ENCODE measurements at regions not wholly inside any gene's neighbourhood (a gene's known extent, or its start where the extent isn't known, plus 50 kb on each side); places are given as distances from the start of the nearest gene placed in this dataset.
"Not testable (repeated sequence)": the region's sequence is repeated elsewhere in the genome, so short reads cannot be mapped to it uniquely, and the experiment has no call there.

DNA sequence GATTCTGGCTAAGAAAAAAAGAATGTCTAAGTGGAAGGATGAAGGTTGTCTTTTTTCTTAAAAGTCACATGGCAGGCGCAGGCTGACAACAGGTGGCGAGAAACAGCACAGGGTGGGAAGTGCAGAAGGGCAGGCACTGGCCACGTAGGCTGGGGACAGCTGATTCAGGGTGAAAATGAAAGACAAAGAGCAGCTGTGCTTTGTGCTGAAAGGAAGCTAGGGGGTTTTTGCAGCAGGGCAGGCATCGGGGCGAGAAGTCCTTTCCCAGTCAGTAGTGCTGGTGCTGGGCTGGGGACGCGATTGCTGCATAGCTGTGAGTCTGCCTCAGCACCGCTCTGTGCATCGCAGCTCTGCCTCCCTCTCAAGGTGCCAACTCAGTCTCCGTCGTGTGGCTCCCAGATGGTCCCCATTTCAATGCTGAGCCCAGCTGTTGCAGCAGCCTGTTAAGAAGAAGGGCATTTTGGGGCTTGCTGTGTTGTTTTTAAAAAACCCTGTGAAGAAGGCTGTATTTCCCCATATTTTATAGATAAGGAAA, 183.1 kb upstream of the CCL2 start:
- DNase-seq (ENCODE audit: low spot score in 2 of 2, unreplicated experiment in 2 of 2): no peak
- H3K4me3 Mint-ChIP-seq: no peak overlapping the region
- no peaks in the 10 kb centered on the region for H3K4me1 Mint-ChIP-seq
- TF ChIP-seq, protein P1, sequence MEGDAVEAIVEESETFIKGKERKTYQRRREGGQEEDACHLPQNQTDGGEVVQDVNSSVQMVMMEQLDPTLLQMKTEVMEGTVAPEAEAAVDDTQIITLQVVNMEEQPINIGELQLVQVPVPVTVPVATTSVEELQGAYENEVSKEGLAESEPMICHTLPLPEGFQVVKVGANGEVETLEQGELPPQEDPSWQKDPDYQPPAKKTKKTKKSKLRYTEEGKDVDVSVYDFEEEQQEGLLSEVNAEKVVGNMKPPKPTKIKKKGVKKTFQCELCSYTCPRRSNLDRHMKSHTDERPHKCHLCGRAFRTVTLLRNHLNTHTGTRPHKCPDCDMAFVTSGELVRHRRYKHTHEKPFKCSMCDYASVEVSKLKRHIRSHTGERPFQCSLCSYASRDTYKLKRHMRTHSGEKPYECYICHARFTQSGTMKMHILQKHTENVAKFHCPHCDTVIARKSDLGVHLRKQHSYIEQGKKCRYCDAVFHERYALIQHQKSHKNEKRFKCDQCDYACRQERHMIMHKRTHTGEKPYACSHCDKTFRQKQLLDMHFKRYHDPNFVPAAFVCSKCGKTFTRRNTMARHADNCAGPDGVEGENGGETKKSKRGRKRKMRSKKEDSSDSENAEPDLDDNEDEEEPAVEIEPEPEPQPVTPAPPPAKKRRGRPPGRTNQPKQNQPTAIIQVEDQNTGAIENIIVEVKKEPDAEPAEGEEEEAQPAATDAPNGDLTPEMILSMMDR (IDR thresholded peaks at IDR 0.05; ENCODE audit: unreplicated experiment): no peak
- H3K36me3 Mint-ChIP-seq: no peaks in the 10 kb centered on the region
- H3K27ac Mint-ChIP-seq: no peak overlapping the region
- no peaks in the 10 kb centered on the region for H3K9me3 Mint-ChIP-seq
- H3K27me3 Mint-ChIP-seq (ENCODE audit: low read depth): peaks cover 7% of the 10 kb centered on the region

DNA sequence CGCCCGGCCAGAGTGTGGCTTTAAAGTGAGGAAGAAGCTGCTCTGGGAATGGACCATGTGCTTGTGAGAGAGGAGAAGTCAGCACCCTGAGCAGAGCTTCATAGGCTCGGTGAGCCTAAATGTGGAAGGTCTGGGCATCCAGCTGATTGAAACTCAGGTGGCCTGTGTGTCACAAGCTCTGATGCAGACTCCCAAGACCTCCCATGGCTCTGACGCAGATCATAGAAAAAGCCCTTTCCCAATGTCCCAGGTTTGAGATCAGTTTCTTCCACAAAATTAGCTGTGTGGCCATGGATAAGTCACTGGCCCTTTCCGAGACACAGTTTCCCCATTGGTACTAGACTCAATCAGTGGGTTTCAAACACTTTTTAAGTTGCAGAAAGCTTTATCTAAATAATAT, 180.0 kb upstream of the CCL2 start:
- no peak for DNase-seq (ENCODE audit: low spot score in 2 of 2, unreplicated experiment in 2 of 2)
- H3K4me1 Mint-ChIP-seq: no peaks in the 10 kb centered on the region
- no peak overlapping the region for H3K4me3 Mint-ChIP-seq
- H3K9me3 Mint-ChIP-seq: no peaks in the 10 kb centered on the region
- no peaks in the 10 kb centered on the region for H3K36me3 Mint-ChIP-seq
- peaks cover 34% of the 10 kb centered on the region for H3K27me3 Mint-ChIP-seq (ENCODE audit: low read depth)
- no peak overlapping the region for H3K27ac Mint-ChIP-seq
- TF ChIP-seq, protein P1 (IDR thresholded peaks at IDR 0.05; ENCODE audit: unreplicated experiment): no peak

- Mint-ChIP-seq H3K36me3 (no peaks in the 10 kb centered on the region), H3K9me3 (no peaks in the 10 kb centered on the region), H3K4me3 (no peak overlapping the region), H3K27me3 (ENCODE audit: low read depth) (peaks cover 39% of the 10 kb centered on the region), H3K4me1 (no peaks in the 10 kb centered on the region), H3K27ac (no peak overlapping the region)
- TF ChIP-seq, protein P1 (IDR thresholded peaks at IDR 0.05; ENCODE audit: unreplicated experiment): no peak
- no peak for DNase-seq (ENCODE audit: low spot score in 2 of 2, unreplicated experiment in 2 of 2)
Measured at GRCh38 chr17:34076743-34077631, 178.1 kb upstream of the CCL2 start.

DNA sequence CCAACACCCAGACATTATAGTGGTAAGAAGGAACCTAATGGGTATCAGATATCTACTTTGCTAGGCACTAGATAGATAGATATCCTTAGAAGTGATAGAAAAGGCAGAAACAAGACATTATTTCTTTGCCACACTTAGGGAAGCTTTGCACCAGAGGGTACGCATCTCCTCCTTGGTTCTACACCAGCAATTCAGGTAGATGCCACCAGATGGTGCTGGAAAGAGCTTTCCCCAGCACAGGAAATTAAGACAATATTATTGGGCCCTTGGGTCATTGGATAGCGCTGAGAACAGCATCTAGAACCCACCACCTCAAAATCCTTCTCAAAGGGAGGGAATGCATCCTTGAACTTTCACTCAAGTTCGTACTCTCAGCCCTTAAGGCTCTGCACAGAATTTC, 173.8 kb upstream of the CCL2 start:
- peaks cover 38% of the 10 kb centered on the region for H3K27me3 Mint-ChIP-seq (ENCODE audit: low read depth)
- H3K36me3 Mint-ChIP-seq: no peaks in the 10 kb centered on the region
- TF ChIP-seq, protein P1 (IDR thresholded peaks at IDR 0.05; ENCODE audit: unreplicated experiment): no peak
- no peaks in the 10 kb centered on the region for H3K9me3 Mint-ChIP-seq
- no peak overlapping the region for H3K27ac Mint-ChIP-seq
- H3K4me1 Mint-ChIP-seq: no peaks in the 10 kb centered on the region
- DNase-seq (ENCODE audit: low spot score in 2 of 2, unreplicated experiment in 2 of 2): no peak
- H3K4me3 Mint-ChIP-seq: no peak overlapping the region

DNA sequence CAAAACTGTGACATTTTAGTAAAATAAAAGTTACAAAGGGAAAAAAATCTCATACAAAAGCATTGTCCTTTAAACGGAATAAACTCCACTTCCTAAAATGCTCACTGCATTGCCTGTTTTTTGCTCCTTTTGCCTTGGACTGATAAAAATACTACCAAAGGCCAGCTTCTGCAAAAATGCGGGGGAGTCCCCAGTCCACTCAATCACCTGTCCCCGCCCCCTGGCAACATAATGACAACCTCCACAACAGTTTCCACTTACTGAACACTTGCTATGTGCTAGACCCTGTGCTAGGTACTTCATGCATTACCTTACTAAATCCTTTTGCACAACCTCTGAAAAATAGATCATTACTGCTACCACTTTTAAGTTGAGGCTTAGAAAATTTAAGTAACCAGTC, 172.7 kb upstream of the CCL2 start:
- Mint-ChIP-seq H3K27me3 (ENCODE audit: low read depth) (peaks cover 31% of the 10 kb centered on the region), H3K27ac (no peak overlapping the region), H3K4me1 (no peaks in the 10 kb centered on the region), H3K9me3 (no peaks in the 10 kb centered on the region), H3K4me3 (no peak overlapping the region), H3K36me3 (no peaks in the 10 kb centered on the region)
- DNase-seq (ENCODE audit: low spot score in 2 of 2, unreplicated experiment in 2 of 2): no peak
- TF ChIP-seq, protein P1 (IDR thresholded peaks at IDR 0.05; ENCODE audit: unreplicated experiment): no peak

DNA sequence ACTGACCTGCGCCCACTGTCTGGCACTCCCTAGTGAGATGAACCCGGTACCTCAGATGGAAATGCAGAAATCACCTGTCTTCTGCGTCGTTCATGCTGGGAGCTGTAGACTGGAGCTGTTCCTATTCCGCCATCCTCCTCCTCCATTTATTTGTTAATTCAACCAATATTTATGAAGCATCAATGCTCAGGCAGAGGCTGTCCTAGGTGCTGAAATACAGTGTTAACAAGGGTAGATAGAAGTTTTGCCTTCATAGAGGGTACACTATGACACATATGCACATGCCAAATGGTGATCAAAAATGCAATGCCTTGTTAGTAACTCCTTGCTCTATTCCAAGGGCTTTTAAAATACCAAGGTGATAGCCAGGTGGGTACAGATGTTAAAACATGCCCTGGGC, 166.0 kb upstream of the CCL2 start:
- not testable (repeated sequence) for DNase-seq (ENCODE audit: low spot score in 2 of 2, unreplicated experiment in 2 of 2); H3K27me3 Mint-ChIP-seq (ENCODE audit: low read depth); H3K36me3 Mint-ChIP-seq; H3K4me1 Mint-ChIP-seq; H3K27ac Mint-ChIP-seq; H3K4me3 Mint-ChIP-seq; H3K9me3 Mint-ChIP-seq

Data from mesothelial cell of epicardium (in vitro differentiated cells).